ENCODE measurements at regions not wholly inside any gene's neighbourhood (a gene's known extent, or its start where the extent isn't known, plus 50 kb on each side); places are given as distances from the start of the nearest gene placed in this dataset.

DNA sequence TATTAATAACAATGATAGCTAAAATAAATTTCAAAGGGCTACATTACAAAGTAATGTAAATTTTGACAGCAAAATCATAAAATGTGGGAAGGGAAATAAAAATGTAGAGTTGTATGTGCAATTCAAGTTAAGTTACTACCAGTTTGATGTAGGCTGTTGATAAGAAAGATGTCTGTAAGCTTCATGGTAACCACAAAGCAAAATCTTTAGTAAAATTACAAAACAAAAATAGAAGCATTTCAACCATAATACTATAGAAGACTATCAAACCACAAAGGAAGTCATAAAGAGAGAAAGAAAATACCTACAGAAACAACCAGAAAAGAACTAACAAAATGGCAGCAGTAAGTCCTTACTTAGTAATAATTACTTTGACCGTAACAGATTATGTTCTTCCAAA is 99.1 kb downstream of the C7orf25 start:
- no peak overlapping the region for H3K9ac ChIP-seq (ENCODE audit: low read depth in 2 of 2, low read length in 2 of 2)
- DNase-seq: no peak
- intact Hi-C loops (cut with DNase I): no loop called here
- H3K27ac ChIP-seq: no peak overlapping the region
- H3K36me3 ChIP-seq: no peaks in the 10 kb centered on the region
- H3K4me1 ChIP-seq: no peaks in the 10 kb centered on the region
- TF ChIP-seq, protein P1, sequence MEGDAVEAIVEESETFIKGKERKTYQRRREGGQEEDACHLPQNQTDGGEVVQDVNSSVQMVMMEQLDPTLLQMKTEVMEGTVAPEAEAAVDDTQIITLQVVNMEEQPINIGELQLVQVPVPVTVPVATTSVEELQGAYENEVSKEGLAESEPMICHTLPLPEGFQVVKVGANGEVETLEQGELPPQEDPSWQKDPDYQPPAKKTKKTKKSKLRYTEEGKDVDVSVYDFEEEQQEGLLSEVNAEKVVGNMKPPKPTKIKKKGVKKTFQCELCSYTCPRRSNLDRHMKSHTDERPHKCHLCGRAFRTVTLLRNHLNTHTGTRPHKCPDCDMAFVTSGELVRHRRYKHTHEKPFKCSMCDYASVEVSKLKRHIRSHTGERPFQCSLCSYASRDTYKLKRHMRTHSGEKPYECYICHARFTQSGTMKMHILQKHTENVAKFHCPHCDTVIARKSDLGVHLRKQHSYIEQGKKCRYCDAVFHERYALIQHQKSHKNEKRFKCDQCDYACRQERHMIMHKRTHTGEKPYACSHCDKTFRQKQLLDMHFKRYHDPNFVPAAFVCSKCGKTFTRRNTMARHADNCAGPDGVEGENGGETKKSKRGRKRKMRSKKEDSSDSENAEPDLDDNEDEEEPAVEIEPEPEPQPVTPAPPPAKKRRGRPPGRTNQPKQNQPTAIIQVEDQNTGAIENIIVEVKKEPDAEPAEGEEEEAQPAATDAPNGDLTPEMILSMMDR (IDR thresholded peaks at IDR 0.05): no peak
- no peak overlapping the region for H3K4me3 ChIP-seq
- no peaks in the 10 kb centered on the region for H3K9me3 ChIP-seq
- H3K27me3 ChIP-seq: no peaks in the 10 kb centered on the region

DNA sequence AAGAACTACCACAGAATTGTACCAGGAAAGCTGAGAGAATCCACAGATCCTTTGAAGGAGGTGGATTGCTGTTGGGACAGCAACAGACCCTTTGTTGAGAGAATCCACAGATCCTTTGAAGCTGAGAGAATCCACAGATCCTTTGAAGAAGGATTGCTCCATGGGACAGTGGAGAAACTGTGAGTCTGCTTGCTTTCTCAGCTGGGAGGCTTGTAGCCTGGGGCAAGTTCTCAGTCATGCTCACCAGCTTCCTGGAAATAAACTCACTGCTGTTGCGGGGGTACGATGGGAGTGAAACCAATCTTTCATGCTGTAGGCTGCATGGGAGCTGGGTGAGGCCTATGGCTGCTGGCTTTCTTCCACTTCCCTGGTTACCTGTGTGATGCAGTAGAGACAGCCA is 106.3 kb downstream of the C7orf25 start:
- H3K4me3 ChIP-seq: no peak overlapping the region
- H3K9me3 ChIP-seq: no peaks in the 10 kb centered on the region
- no peaks in the 10 kb centered on the region for H3K27me3 ChIP-seq
- no peaks in the 10 kb centered on the region for H3K4me1 ChIP-seq
- intact Hi-C loops (cut with DNase I): no loop called here
- no peaks in the 10 kb centered on the region for H3K36me3 ChIP-seq
- no peak overlapping the region for H3K27ac ChIP-seq
- H3K9ac ChIP-seq (ENCODE audit: low read depth in 2 of 2, low read length in 2 of 2): no peak overlapping the region
- TF ChIP-seq, protein P1 (IDR thresholded peaks at IDR 0.05): no peak
- no peak for DNase-seq

DNA sequence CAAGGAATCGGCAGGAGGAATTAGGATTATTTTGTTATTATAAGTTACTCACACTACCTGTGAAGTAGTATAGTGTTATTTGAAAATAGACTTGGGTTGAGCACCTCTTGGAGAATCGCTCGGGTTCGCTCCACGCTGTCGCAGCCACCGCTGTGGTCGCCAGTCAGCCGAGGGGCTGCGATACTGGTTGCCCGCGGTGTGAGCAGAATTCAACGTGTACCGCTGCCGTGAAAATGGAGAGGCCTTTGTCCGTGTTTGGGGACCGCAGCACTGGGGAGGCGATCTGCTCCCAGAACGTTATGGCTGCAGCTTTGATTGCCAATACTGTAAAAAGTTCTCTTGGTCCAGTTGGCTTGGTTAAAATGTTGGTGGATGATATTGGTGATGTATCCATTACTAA is 117.2 kb downstream of the C7orf25 start:
- Histone ChIP-seq H3K4me3 (no peak overlapping the region), H3K4me1 (no peaks in the 10 kb centered on the region), H3K9ac (ENCODE audit: low read depth in 2 of 2, low read length in 2 of 2) (no peak overlapping the region), H3K9me3 (no peaks in the 10 kb centered on the region), H3K36me3 (no peaks in the 10 kb centered on the region), H3K27ac (no peak overlapping the region), H3K27me3 (no peaks in the 10 kb centered on the region)
- intact Hi-C loops (cut with DNase I): no loop called here
- TF ChIP-seq, protein P1 (IDR thresholded peaks at IDR 0.05): no peak
- no peak for DNase-seq

DNA sequence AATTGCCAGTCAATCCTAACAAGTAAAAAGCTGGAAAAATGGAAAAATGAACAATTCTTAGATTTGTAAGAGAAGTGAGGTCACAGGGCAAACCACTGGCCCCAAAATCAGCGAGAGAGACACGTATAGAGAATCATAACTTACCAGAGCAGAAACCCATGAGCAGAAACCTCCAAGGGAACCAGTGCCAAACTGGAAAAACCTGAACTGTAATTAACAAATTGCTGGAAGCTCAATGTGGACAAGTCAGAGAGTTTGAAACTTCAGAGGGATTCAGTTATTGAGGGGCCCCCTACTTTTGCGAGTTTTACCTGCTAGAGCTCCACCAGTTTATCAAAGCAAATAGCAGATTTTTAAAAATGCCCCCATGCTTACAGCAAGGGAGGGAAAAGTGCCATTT is 119.0 kb downstream of the C7orf25 start:
- H3K4me3 ChIP-seq: no peak overlapping the region
- H3K36me3 ChIP-seq: no peaks in the 10 kb centered on the region
- H3K27me3 ChIP-seq: no peaks in the 10 kb centered on the region
- TF ChIP-seq, protein P1 (IDR thresholded peaks at IDR 0.05): no peak
- no peaks in the 10 kb centered on the region for H3K9me3 ChIP-seq
- intact Hi-C loops (cut with DNase I): no loop called here
- no peak for DNase-seq
- no peaks in the 10 kb centered on the region for H3K4me1 ChIP-seq
- H3K9ac ChIP-seq (ENCODE audit: low read depth in 2 of 2, low read length in 2 of 2): no peak overlapping the region
- no peak overlapping the region for H3K27ac ChIP-seq

DNA sequence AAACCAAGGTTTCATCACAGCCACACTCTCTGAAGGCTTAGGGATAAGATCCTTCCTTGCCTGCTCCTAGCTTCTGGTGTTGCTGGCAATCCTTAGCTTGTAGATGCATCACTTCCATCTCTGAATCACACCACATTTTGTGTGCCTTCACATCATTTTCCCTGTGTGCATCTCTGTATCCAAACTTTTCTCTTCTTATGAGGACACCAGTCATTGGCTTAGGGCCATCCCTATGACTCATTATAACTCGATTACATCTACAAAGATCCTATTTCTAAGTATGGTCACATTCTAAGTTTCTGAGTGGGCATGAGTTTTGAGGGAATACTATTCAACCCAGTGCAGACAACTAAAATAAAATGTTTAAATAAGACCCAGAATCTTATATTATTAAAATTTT is 121.7 kb downstream of the C7orf25 start:
- intact Hi-C loops (cut with DNase I): no loop called here
- H3K27ac ChIP-seq: no peak overlapping the region
- no peak overlapping the region for H3K9ac ChIP-seq (ENCODE audit: low read depth in 2 of 2, low read length in 2 of 2)
- no peaks in the 10 kb centered on the region for H3K4me1 ChIP-seq
- TF ChIP-seq, protein P1 (IDR thresholded peaks at IDR 0.05): no peak
- H3K9me3 ChIP-seq: no peaks in the 10 kb centered on the region
- H3K36me3 ChIP-seq: no peaks in the 10 kb centered on the region
- no peak overlapping the region for H3K4me3 ChIP-seq
- no peaks in the 10 kb centered on the region for H3K27me3 ChIP-seq
- no peak for DNase-seq

DNA sequence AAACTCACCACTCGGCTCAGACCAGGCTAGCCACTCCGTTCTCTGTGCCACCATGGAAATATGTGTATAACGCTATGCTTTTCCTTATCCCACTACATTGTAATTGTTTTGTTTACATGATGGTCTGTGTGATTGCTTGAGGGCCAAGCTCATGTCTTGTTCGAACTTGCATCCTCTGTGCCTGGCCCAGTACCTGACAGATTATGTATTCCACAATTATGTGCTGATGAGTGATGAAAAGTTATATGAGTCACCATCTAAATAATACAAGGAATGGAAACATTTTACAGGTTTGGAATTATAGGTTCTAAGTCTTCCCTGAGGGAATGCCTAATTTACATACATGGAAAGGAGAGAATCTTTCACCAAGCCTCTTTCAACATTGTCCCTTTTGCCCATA is 137.4 kb downstream of the C7orf25 start:
- TF ChIP-seq, protein P1 (IDR thresholded peaks at IDR 0.05): no peak
- H3K4me3 ChIP-seq: no peak overlapping the region
- H3K4me1 ChIP-seq: no peaks in the 10 kb centered on the region
- H3K36me3 ChIP-seq: no peaks in the 10 kb centered on the region
- no peak overlapping the region for H3K9ac ChIP-seq (ENCODE audit: low read depth in 2 of 2, low read length in 2 of 2)
- intact Hi-C loops (cut with DNase I): no loop called here
- no peaks in the 10 kb centered on the region for H3K27me3 ChIP-seq
- DNase-seq: no peak
- H3K9me3 ChIP-seq: no peaks in the 10 kb centered on the region
- no peak overlapping the region for H3K27ac ChIP-seq

All from colonic mucosa (tissue), 4 donors.